ENCODE measurements at regions not wholly inside any gene's neighbourhood (a gene's known extent, or its start where the extent isn't known, plus 50 kb on each side); places are given as distances from the start of the nearest gene placed in this dataset.

DNA sequence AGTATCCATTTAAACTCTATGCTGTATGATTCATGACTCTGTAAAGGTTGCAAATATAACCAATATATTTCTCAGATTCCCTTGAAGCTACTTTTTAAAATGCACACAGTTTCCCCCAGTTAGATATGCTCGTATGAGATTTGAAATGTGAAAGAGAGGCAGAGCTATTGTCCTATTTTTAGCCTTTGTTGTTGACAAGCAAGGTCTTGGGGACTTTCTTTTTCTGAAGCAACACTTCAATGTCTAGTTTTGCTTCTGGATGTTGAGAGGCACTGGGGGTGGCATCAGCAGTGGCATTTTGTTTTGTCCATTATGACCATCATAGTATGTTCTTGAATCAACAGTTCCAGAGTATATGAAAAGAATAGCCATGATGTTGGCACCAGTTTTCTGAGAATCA is 63.4 kb downstream of the ASCL1 start:
- TF ChIP-seq, protein P1, sequence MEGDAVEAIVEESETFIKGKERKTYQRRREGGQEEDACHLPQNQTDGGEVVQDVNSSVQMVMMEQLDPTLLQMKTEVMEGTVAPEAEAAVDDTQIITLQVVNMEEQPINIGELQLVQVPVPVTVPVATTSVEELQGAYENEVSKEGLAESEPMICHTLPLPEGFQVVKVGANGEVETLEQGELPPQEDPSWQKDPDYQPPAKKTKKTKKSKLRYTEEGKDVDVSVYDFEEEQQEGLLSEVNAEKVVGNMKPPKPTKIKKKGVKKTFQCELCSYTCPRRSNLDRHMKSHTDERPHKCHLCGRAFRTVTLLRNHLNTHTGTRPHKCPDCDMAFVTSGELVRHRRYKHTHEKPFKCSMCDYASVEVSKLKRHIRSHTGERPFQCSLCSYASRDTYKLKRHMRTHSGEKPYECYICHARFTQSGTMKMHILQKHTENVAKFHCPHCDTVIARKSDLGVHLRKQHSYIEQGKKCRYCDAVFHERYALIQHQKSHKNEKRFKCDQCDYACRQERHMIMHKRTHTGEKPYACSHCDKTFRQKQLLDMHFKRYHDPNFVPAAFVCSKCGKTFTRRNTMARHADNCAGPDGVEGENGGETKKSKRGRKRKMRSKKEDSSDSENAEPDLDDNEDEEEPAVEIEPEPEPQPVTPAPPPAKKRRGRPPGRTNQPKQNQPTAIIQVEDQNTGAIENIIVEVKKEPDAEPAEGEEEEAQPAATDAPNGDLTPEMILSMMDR (IDR thresholded peaks at IDR 0.05), result no peak
- TF ChIP-seq POLR2A (IDR thresholded peaks at IDR 0.05), result no peak

Measured in lower leg skin (tissue), 3 donors.